IMR-90 (cell line): ENCODE measurements at regions not wholly inside any gene's neighbourhood (a gene's known extent, or its start where the extent isn't known, plus 50 kb on each side); places are given as distances from the start of the nearest gene placed in this dataset.
"Not testable (repeated sequence)": the region's sequence is repeated elsewhere in the genome, so short reads cannot be mapped to it uniquely, and the experiment has no call there.

ENCODE experiments used
- ATAC-seq: fragments of 200-7000 bp; cut with Tn5 transposase; 2 replicates; pipeline ENCODE4 v1.9.1; 2020; ENCODE audit warnings: low read depth, mild to moderate bottlenecking, moderate library complexity
- BruUV-seq: library from RNA; stranded (reverse); fragments of 400-500 nt; replicated peaks from 2 replicates; lab custom pipeline; 2021; lab: Mats Ljungman, UMichigan
- CTCF ChIA-PET: fragments of 300-600 bp; formaldehyde crosslinking; extraction: SDS; loops from one replicate; lab custom pipeline; 2021; ENCODE audit warnings: antibody characterized with exemption; lab: Yijun Ruan, JAX
- POLR2A ChIA-PET: fragments of 300-600 bp; sonication (Branson Sonifier 250); formaldehyde crosslinking; loops from one replicate; lab custom pipeline; 2022; ENCODE audit warnings: antibody characterized with exemption; ENCODE audit not compliant: unreplicated experiment; lab: Charles Lee
- DNase-seq: peaks from one replicate; pipeline ENCODE4 v3.0.0; 2013
- H2AFZ ChIP-seq: replicated peaks from 2 replicates; pipeline ENCODE3; 2013; ENCODE audit warnings: low read length, mild to moderate bottlenecking; ENCODE audit not compliant: poor library complexity
- H2AK5ac ChIP-seq: 2 replicates; pipeline ENCODE4 v1.6.1; 2013; ENCODE audit warnings: low read depth, low read length, inconsistent platforms
- H2AK9ac ChIP-seq: replicated peaks from 2 replicates; pipeline ENCODE3; 2013; ENCODE audit warnings: mild to moderate bottlenecking, low read depth, low read length, moderate library complexity; ENCODE audit not compliant: poor library complexity
- H2BK120ac ChIP-seq: 2 replicates; pipeline ENCODE4 v1.6.1; 2013; ENCODE audit warnings: low read depth, low read length, inconsistent platforms
- H2BK15ac ChIP-seq: 3 replicates; pipeline ENCODE4 v1.6.1; 2013; ENCODE audit warnings: low read depth, low read length, inconsistent platforms
- H2BK20ac ChIP-seq: 2 replicates; pipeline ENCODE4 v1.6.1; 2013; ENCODE audit warnings: low read depth, mild to moderate bottlenecking, inconsistent platforms, low read length, moderate library complexity
- H2BK5ac ChIP-seq: 2 replicates; pipeline ENCODE4 v1.6.1; 2013; ENCODE audit warnings: mild to moderate bottlenecking, low read depth, low read length, inconsistent platforms; ENCODE audit not compliant: poor library complexity, severe bottlenecking
- H3K14ac ChIP-seq: replicated peaks from 2 replicates; pipeline ENCODE4 v1.6.1; 2013; ENCODE audit warnings: low read depth, low read length, inconsistent platforms
- H3K18ac ChIP-seq: 2 replicates; pipeline ENCODE4 v1.6.1; 2013; ENCODE audit warnings: low read depth, low read length, control low read depth
- H3K23ac ChIP-seq: 2 replicates; pipeline ENCODE4 v1.6.1; 2013; ENCODE audit warnings: low read depth, low read length, inconsistent platforms
- H3K27ac ChIP-seq: 2 replicates; pipeline ENCODE4 v1.5.1; 2013; ENCODE audit warnings: mild to moderate bottlenecking, control low read depth, low read length; ENCODE audit not compliant: insufficient read depth
- H3K27me3 ChIP-seq: 2 replicates; pipeline ENCODE4 v1.6.1; 2013; ENCODE audit warnings: low read length; ENCODE audit not compliant: control insufficient read depth, insufficient read depth
- H3K36me3 ChIP-seq: 2 replicates; pipeline ENCODE4 v1.6.1; 2013; ENCODE audit warnings: low read length, mixed read lengths; ENCODE audit not compliant: control insufficient read depth, insufficient read depth
- H3K4ac ChIP-seq: 2 replicates; pipeline ENCODE4 v1.6.1; 2013; ENCODE audit warnings: low read depth, low read length, inconsistent platforms
- H3K4me1 ChIP-seq: 2 replicates; pipeline ENCODE4 v1.6.1; 2013; ENCODE audit warnings: low read length, mixed read lengths; ENCODE audit not compliant: control insufficient read depth, insufficient read depth
- H3K4me2 ChIP-seq: 2 replicates; pipeline ENCODE4 v1.6.1; 2013; ENCODE audit warnings: low read depth, mild to moderate bottlenecking, control low read depth, low read length, moderate library complexity
- H3K4me3 ChIP-seq: 2 replicates; pipeline ENCODE4 v1.5.1; 2013; ENCODE audit warnings: low read depth, mild to moderate bottlenecking, control low read depth, low read length, moderate library complexity; ENCODE audit not compliant: insufficient read depth
- H3K56ac ChIP-seq: 2 replicates; pipeline ENCODE4 v1.6.1; 2013; ENCODE audit warnings: low read length, inconsistent platforms; ENCODE audit not compliant: insufficient read depth; ENCODE audit errors: extremely low read depth
- H3K79me1 ChIP-seq, 2 experiments: 2 replicates each; pipeline ENCODE4 v1.6.1; 2013; ENCODE audit warnings: low read length in 2 of 2, inconsistent platforms in 1 of 2, low read depth in 1 of 2
- H3K9ac ChIP-seq: 2 replicates; pipeline ENCODE4 v1.6.1; 2013; ENCODE audit warnings: low read depth, low read length, control low read depth
- H3K9me1 ChIP-seq: 2 replicates; pipeline ENCODE4 v1.6.1; 2013; ENCODE audit warnings: low read length, inconsistent platforms; ENCODE audit not compliant: insufficient read depth
- H3K9me3 ChIP-seq: 2 replicates; pipeline ENCODE4 v1.6.1; 2013; ENCODE audit warnings: low read length; ENCODE audit not compliant: control insufficient read depth, insufficient read depth
- H4K20me1 ChIP-seq: 2 replicates; pipeline ENCODE4 v1.6.1; 2013; ENCODE audit warnings: low read length, inconsistent platforms; ENCODE audit not compliant: insufficient read depth
- H4K5ac ChIP-seq: 2 replicates; pipeline ENCODE4 v1.6.1; 2013; ENCODE audit warnings: mild to moderate bottlenecking, low read depth, low read length, control low read depth
- H4K8ac ChIP-seq, 2 experiments: 2 replicates each; pipeline ENCODE4 v1.6.1; 2013; ENCODE audit warnings: low read depth in 2 of 2, low read length in 2 of 2, control low read depth in 1 of 2, inconsistent platforms in 1 of 2
- H4K91ac ChIP-seq: 2 replicates; pipeline ENCODE4 v1.6.1; 2013; ENCODE audit warnings: low read depth, low read length, inconsistent platforms; ENCODE audit not compliant: insufficient read depth
- WGBS, 2 experiments: methylation state at CpG; one replicate each; pipeline versions ENCODE4 v1.1.5 to v1.1.7; 2013; ENCODE audit warnings: missing lambda C conversion rate in 2 of 2; ENCODE audit not compliant: insufficient read length in 1 of 2; ENCODE audit errors: extremely low coverage in 2 of 2; 5-methylcytosine and 5-hydroxymethylcytosine counted together
- dilution Hi-C: fragments of 300-500 bp; cut with HindIII; formaldehyde crosslinking; loops from one replicate; pipeline ENCODE4 v1.14.3; 2018; ENCODE audit warnings: low sequenced_read_pairs; ENCODE audit not compliant: unreplicated experiment
- in situ Hi-C: fragments of 300-500 bp; cut with MboI; formaldehyde crosslinking; loops from 3 replicates; pipeline ENCODE4 v1.14.3; 2019; ENCODE audit warnings: low sequenced_read_pairs, inconsistent platforms, mixed read lengths
- intact Hi-C: fragments of 100-400 bp; cut with micrococcal nuclease; formaldehyde crosslinking; loops from 2 replicates; pipeline ENCODE4 v1.10.0; 2022

DNA sequence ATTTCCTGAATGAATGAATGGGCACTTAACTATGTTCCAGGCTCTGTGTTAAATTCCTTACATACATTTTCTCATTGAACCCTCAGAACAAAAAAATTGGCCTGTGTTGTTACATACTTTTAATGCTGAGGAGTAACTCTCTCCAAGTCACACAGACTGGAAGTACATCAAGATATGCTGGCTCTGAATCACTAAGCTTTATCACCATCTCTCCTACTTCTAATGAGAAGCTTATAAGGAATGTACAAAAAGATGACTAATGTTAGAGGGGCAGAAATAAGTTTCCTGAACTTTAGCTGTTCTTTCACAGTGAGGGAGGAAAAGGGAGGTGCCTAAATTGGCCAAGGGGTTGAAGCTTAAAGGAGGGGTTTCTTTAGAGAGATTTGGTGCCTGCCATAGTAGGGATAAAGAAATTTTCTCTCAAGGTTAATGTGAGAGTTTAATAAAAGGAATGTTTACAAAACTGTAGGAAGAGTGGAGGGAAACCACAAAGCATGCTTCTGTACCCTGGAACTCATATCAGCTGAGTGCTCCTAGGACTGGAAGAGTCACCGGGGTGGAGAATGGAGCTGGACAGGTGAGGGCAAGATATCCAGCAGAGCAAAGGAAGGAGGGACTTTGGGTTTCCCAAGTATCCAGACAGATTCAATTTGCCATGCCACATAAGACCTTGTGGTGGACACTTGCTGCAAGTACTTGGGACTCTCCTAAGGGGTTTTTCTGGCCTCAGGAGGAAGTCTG, 1718.4 kb downstream of the KHDRBS2 start:
- ATAC-seq: 0 out of 2 replicates have a peak, but pooled peaks have one; percentile 35
- H3K23ac ChIP-seq, dilution Hi-C loops: not testable (repeated sequence)

DNA sequence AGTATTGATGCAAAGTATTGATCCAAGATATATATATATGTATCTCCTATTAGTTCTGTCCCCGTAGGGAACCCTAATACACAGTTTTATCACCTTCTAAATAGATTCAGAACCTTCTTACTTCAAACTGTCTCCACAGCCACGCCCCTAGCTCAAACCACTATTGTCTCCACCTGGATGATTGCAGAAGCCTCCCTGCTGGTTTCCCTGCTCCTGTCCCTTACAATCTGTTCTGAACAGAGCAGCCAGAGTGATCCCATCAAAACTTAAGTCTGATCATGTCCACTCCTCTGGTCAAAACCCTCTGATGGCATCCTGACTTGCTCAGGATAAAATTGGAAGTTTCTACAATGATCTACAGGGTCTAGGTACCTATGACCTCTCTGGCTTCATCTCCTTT, 1719.6 kb downstream of the KHDRBS2 start:
- H3K27me3 ChIP-seq, H2BK15ac ChIP-seq, H3K4ac ChIP-seq, H3K27ac ChIP-seq, H3K36me3 ChIP-seq, H3K4me2 ChIP-seq, H2BK20ac ChIP-seq, H3K56ac ChIP-seq, BruUV-seq, H3K9me1 ChIP-seq, H3K18ac ChIP-seq, H3K79me1 ChIP-seq, POLR2A ChIA-PET, H3K4me3 ChIP-seq, H3K4me1 ChIP-seq, ATAC-seq, H4K5ac ChIP-seq, H2BK120ac ChIP-seq, H4K91ac ChIP-seq, CTCF ChIA-PET, H2BK5ac ChIP-seq, H2AK5ac ChIP-seq, H2AK9ac ChIP-seq, H3K23ac ChIP-seq, H3K9ac ChIP-seq, in situ Hi-C loops, intact Hi-C loops, H2AFZ ChIP-seq, DNase-seq, H3K14ac ChIP-seq, H4K8ac ChIP-seq, dilution Hi-C loops, H4K20me1 ChIP-seq, H3K9me3 ChIP-seq: not testable (repeated sequence)
- no CpG with 5 or more reads among the region's 2 CpGs for WGBS, 2 experiments

More for the DNA sequence above, 1718.4 kb downstream of the KHDRBS2 start:
- H4K8ac ChIP-seq, H2BK5ac ChIP-seq, H2BK120ac ChIP-seq, H2AK5ac ChIP-seq, H2BK15ac ChIP-seq, POLR2A ChIA-PET, H3K27ac ChIP-seq, H3K79me1 ChIP-seq, H3K36me3 ChIP-seq, H3K27me3 ChIP-seq, H3K9ac ChIP-seq, H3K56ac ChIP-seq, CTCF ChIA-PET, H3K4me2 ChIP-seq, H3K4me1 ChIP-seq, H4K5ac ChIP-seq, in situ Hi-C loops, H4K91ac ChIP-seq, H4K20me1 ChIP-seq, H3K4ac ChIP-seq, H3K14ac ChIP-seq, BruUV-seq, H3K9me3 ChIP-seq, intact Hi-C loops, DNase-seq, H2AFZ ChIP-seq, H3K4me3 ChIP-seq, H3K9me1 ChIP-seq, H2BK20ac ChIP-seq, H3K18ac ChIP-seq, H2AK9ac ChIP-seq: not testable (repeated sequence)
- WGBS, 2 experiments: no CpG with 5 or more reads among the region's 1 CpG
